HEK293T (cell line): ENCODE measurements at regions not wholly inside any gene's neighbourhood (a gene's known extent, or its start where the extent isn't known, plus 50 kb on each side); places are given as distances from the start of the nearest gene placed in this dataset.

Source experiments
- BHLHE40 ChIP-seq: fragments of 450-650 bp; IDR thresholded peaks from 2 replicates; pipeline ENCODE4 v1.6.1; 2016; ENCODE audit warnings: mild to moderate bottlenecking, moderate library complexity, borderline replicate concordance
- CTBP1 ChIP-seq: fragments of 450-650 bp; IDR thresholded peaks from 2 replicates; pipeline ENCODE4 v1.6.1; 2016; ENCODE audit warnings: borderline replicate concordance
- ELF4 ChIP-seq: fragments of 450-650 bp; IDR thresholded peaks from 2 replicates; pipeline ENCODE4 v1.6.1; 2017; ENCODE audit warnings: antibody characterized with exemption
- FOXA1 ChIP-seq: fragments of 450-650 bp; IDR thresholded peaks from 2 replicates; pipeline ENCODE4 v1.6.1; 2016; ENCODE audit warnings: mild to moderate bottlenecking
- HDGF ChIP-seq: fragments of 450-650 bp; IDR thresholded peaks from 2 replicates; pipeline ENCODE4 v1.6.1; 2017; ENCODE audit warnings: antibody characterized with exemption, borderline replicate concordance
- NFRKB ChIP-seq: fragments of 450-650 bp; IDR thresholded peaks from 2 replicates; pipeline ENCODE4 v1.6.1; 2016; ENCODE audit warnings: mild to moderate bottlenecking, moderate library complexity
- PKNOX1 ChIP-seq: fragments of 450-650 bp; IDR thresholded peaks from 2 replicates; pipeline ENCODE4 v1.6.1; 2016
- SP1 ChIP-seq: fragments of 450-650 bp; IDR thresholded peaks from 2 replicates; pipeline ENCODE4 v1.6.1; 2017
- SUZ12 ChIP-seq: fragments of 450-650 bp; IDR thresholded peaks from 2 replicates; pipeline ENCODE4 v1.6.1; 2016; ENCODE audit warnings: mild to moderate bottlenecking
- TARDBP ChIP-seq: fragments of 450-650 bp; IDR thresholded peaks from 2 replicates; pipeline ENCODE4 v1.6.1; 2016

DNA sequence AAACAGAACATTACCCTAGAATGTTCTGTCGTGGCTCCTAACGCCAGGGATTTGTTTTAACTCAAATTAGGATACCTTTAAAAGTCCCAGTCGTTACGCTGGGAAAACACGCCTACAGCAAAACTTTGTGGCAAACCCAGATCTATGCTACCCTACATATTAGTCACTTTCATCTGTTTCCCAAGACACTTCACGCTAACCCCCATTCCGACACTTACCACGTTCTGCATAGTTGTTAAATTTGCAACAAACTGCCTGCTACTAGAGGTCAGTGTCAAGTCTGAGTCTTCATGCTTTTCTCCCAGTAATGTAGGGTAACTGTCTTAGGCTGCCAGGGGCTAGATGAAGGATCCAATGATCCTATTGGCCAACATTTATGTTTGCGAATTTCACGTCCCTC, 140.3 kb downstream of the RASEF start:
- no peak for TF ChIP-seq HDGF
- TF ChIP-seq ELF4, result no peak
- no peak for TF ChIP-seq CTBP1
- TF ChIP-seq FOXA1, result no peak
- no peak for TF ChIP-seq BHLHE40
- no peak for TF ChIP-seq PKNOX1
- TF ChIP-seq TARDBP, result no peak
- TF ChIP-seq SP1, result no peak
- TF ChIP-seq NFRKB, result no peak
- no peak for TF ChIP-seq SUZ12
